Endothelial cell of umbilical vein (primary cell): ENCODE measurements at regions not wholly inside any gene's neighbourhood (a gene's known extent, or its start where the extent isn't known, plus 50 kb on each side); places are given as distances from the start of the nearest gene placed in this dataset.

Experiments
- BruUV-seq: library from RNA; stranded (reverse); fragments of 400-500 nt; replicated peaks from 2 replicates; lab custom pipeline; 2021; lab: Mats Ljungman, UMichigan
- CTCF ChIA-PET: fragments of 300-600, 350-600 bp; sonication (Branson Sonifier 250); formaldehyde crosslinking; loops from one replicate; lab custom pipeline; 2021; ENCODE audit warnings: antibody characterized with exemption, inconsistent platforms; lab: Charles Lee
- POLR2A ChIA-PET: fragments of 300-600, 350-600 bp; sonication (Branson Sonifier 250); formaldehyde crosslinking; loops from one replicate; lab custom pipeline; 2021; ENCODE audit warnings: antibody characterized with exemption, inconsistent platforms; lab: Charles Lee
- DNase-seq: peaks from one replicate; pipeline ENCODE4 v3.0.0-alpha.2; 2011; ENCODE audit warnings: low read depth, low spot score
- FAIRE-seq: peaks from 2 replicates; lab custom pipeline; 2011; peaks lifted over from hg19 to GRCh38; lab: Jason Lieb, UNC
- H2AFZ ChIP-seq: 2 replicates; pipeline ENCODE4 v1.6.0; 2012; ENCODE audit warnings: low read depth, low read length, control low read depth, inconsistent platforms
- H3K27ac ChIP-seq: 2 replicates; pipeline ENCODE4 v1.5.1; 2011; ENCODE audit warnings: low read depth, mild to moderate bottlenecking, control low read depth, low read length, moderate library complexity; ENCODE audit not compliant: insufficient read depth
- H3K27me3 ChIP-seq, 2 experiments: 2 replicates each; pipeline versions ENCODE4 v1.6.0 to v1.6.1; 2011; ENCODE audit warnings: low read length in 2 of 2, mixed read lengths in 1 of 2; ENCODE audit not compliant: control insufficient read depth in 2 of 2, insufficient read depth in 2 of 2
- H3K36me3 ChIP-seq, 2 experiments: 2 replicates in 1 of 2; 3 replicates in 1 of 2; pipeline ENCODE4 v1.5.1; 2011; ENCODE audit warnings: low read length in 2 of 2, mild to moderate bottlenecking in 1 of 2, moderate library complexity in 1 of 2; ENCODE audit not compliant: control insufficient read depth in 2 of 2, insufficient read depth in 2 of 2; ENCODE audit errors: extremely low read depth in 1 of 2
- H3K4me1 ChIP-seq: 3 replicates; pipeline ENCODE4 v1.5.1; 2011; ENCODE audit warnings: mild to moderate bottlenecking, low read length; ENCODE audit not compliant: control insufficient read depth, insufficient read depth; ENCODE audit errors: extremely low read depth
- H3K4me2 ChIP-seq: 2 replicates; pipeline ENCODE4 v1.6.1; 2011; ENCODE audit warnings: low read length, control low read depth, mixed read lengths; ENCODE audit not compliant: insufficient read depth
- H3K4me3 ChIP-seq, 3 experiments: fragments of 200-600 bp in 1 of 3; sonication (generic), shearing (Covaris generic) in 1 of 3; replicated peaks in 1 of 3; 2 replicates each; pipeline ENCODE4 v1.5.1; 2011 to 2016; ENCODE audit warnings: control low read depth in 3 of 3, low read length in 3 of 3, mild to moderate bottlenecking in 2 of 3, inconsistent platforms in 1 of 3, low read depth in 1 of 3, moderate library complexity in 1 of 3; ENCODE audit not compliant: insufficient read depth in 1 of 3
- H3K79me2 ChIP-seq: 2 replicates; pipeline ENCODE4 v1.6.0; 2012; ENCODE audit warnings: low read length, inconsistent platforms; ENCODE audit not compliant: control insufficient read depth, insufficient read depth
- H3K9ac ChIP-seq: replicated peaks from 2 replicates; pipeline ENCODE3; 2011; ENCODE audit warnings: low read length, control low read depth; ENCODE audit not compliant: insufficient read depth; ENCODE audit errors: extremely low read depth
- H3K9me1 ChIP-seq: replicated peaks from 3 replicates; pipeline ENCODE4 v1.6.0; 2011; ENCODE audit warnings: mild to moderate bottlenecking, low read length; ENCODE audit not compliant: control insufficient read depth, insufficient read depth; ENCODE audit errors: extremely low read depth
- H3K9me3 ChIP-seq: replicated peaks from 2 replicates; pipeline ENCODE4 v1.5.1; 2012; ENCODE audit warnings: low read length, inconsistent platforms; ENCODE audit not compliant: control insufficient read depth, insufficient read depth
- H4K20me1 ChIP-seq: replicated peaks from 2 replicates; pipeline ENCODE3; 2011; ENCODE audit warnings: mild to moderate bottlenecking, low read length; ENCODE audit not compliant: control insufficient read depth, insufficient read depth; ENCODE audit errors: extremely low read depth
- EZH2 ChIP-seq: IDR thresholded peaks from 2 replicates; pipeline ENCODE4 v1.6.1; 2012; ENCODE audit warnings: borderline replicate concordance, low read depth, mild to moderate bottlenecking, moderate library complexity, low read length, inconsistent platforms; ENCODE audit not compliant: severe bottlenecking
- FOS ChIP-seq: IDR thresholded peaks from 2 replicates; pipeline ENCODE4 v1.6.1; 2011; ENCODE audit warnings: mild to moderate bottlenecking, low read length, moderate library complexity, borderline replicate concordance; ENCODE audit not compliant: insufficient read depth
- JUN ChIP-seq: IDR thresholded peaks from 2 replicates; pipeline ENCODE4 v1.6.1; 2011; ENCODE audit warnings: borderline replicate concordance, low read depth; ENCODE audit not compliant: insufficient read length, insufficient read depth
- POLR2AphosphoS5 ChIP-seq: IDR thresholded peaks from 2 replicates; pipeline ENCODE4 v1.6.1; 2012; ENCODE audit warnings: low read depth, mild to moderate bottlenecking, control low read depth, low read length, moderate library complexity; ENCODE audit not compliant: insufficient read depth
- dilution Hi-C: fragments of 300-500 bp; cut with MboI; formaldehyde crosslinking; loops from one replicate; pipeline ENCODE4 v1.15.0; 2019; ENCODE audit warnings: low sequenced_read_pairs; ENCODE audit not compliant: extremely low pct_ligation_motif_present
- intact Hi-C: fragments of 100-400 bp; cut with micrococcal nuclease; formaldehyde crosslinking; loops from one replicate; pipeline ENCODE4 v1.10.0; 2022

- BruUV-seq, result no TSS peak
- FAIRE-seq (no peak), DNase-seq (no peak)
- Histone ChIP-seq H3K9me1 (no peaks in the 10 kb centered on the region), H4K20me1 (no peaks in the 10 kb centered on the region), H3K9me3 (no peaks in the 10 kb centered on the region), H3K79me2 (no peaks in the 10 kb centered on the region), H3K27me3 (no peaks in the 10 kb centered on the region), H2AFZ (no peak overlapping the region), H3K9ac (no peak overlapping the region), H3K36me3 (no peaks in the 10 kb centered on the region), H3K27ac (no peak overlapping the region), H3K4me1 (no peaks in the 10 kb centered on the region), H3K4me3 (no peak overlapping the region), H3K4me2 (no peak overlapping the region)
- POLR2A ChIA-PET, result no interaction called here
- CTCF ChIA-PET, result interaction anchor here (1.7 to 1.9 kb wide), 2 partner anchors 11 to 260 kb away, joined by 4 to 7 read pairs; no protein-coding TSS in a partner anchor
- TF ChIP-seq EZH2, result no peak
- TF ChIP-seq JUN, result no peak
- TF ChIP-seq FOS, result no peak
- dilution Hi-C loops, result no loop called here
- intact Hi-C loops, result no loop called here
Observed at GRCh38 chr10:88129013-88129412, 265.6 kb downstream of the PTEN start.

GRCh38 chr10:88130912-88131311 lies 267.5 kb downstream of the PTEN start:
- H3K27me3 ChIP-seq, result no peaks in the 10 kb centered on the region
- ChIA-PET POLR2A (no interaction called here), CTCF (no interaction called here)
- H3K4me2 ChIP-seq, result no peak overlapping the region
- dilution Hi-C loops, result no loop called here
- DNase-seq (no peak), FAIRE-seq (no peak)
- no peak overlapping the region for H3K4me3 ChIP-seq
- TF ChIP-seq JUN (no peak), FOS (no peak), POLR2AphosphoS5 (no peak)
- H3K9me3 ChIP-seq, result no peaks in the 10 kb centered on the region
- H3K9ac ChIP-seq, result no peak overlapping the region
- no peaks in the 10 kb centered on the region for H3K4me1 ChIP-seq
- no peaks in the 10 kb centered on the region for H4K20me1 ChIP-seq
- no peak overlapping the region for H2AFZ ChIP-seq
- H3K36me3 ChIP-seq, result no peaks in the 10 kb centered on the region
- H3K27ac ChIP-seq, result no peak overlapping the region
- no peaks in the 10 kb centered on the region for H3K9me1 ChIP-seq
- intact Hi-C loops, result no loop called here
- no peaks in the 10 kb centered on the region for H3K79me2 ChIP-seq
- BruUV-seq, result no TSS peak
